HL-60/S4 (cell line): ENCODE measurements at regions not wholly inside any gene's neighbourhood (a gene's known extent, or its start where the extent isn't known, plus 50 kb on each side); places are given as distances from the start of the nearest gene placed in this dataset.

Source experiments
- in situ Hi-C: fragments of 300-500 bp; cut with MboI; formaldehyde crosslinking; loops from 2 replicates; pipeline ENCODE4 v1.14.3; 2022; ENCODE audit warnings: low sequenced_read_pairs

GRCh38 chr10:4506095-4506494, 319.9 kb upstream of the AKR1E2 start:
- in situ Hi-C loops, result no loop called here

- in situ Hi-C loops, result no loop called here
These were observed 321.5 kb upstream of the AKR1E2 start for GRCh38 chr10:4504550-4504949.

GRCh38 chr10:4503076-4503475, 322.9 kb upstream of the AKR1E2 start:
- in situ Hi-C loops, result no loop called here

- in situ Hi-C loops, result no loop called here
These were observed 324.7 kb upstream of the AKR1E2 start for GRCh38 chr10:4501306-4501705.

GRCh38 chr10:4498711-4499251, 327.2 kb upstream of the AKR1E2 start:
- in situ Hi-C loops, result no loop called here

GRCh38 chr10:4494551-4494950, 331.5 kb upstream of the AKR1E2 start:
- in situ Hi-C loops, result no loop called here

GRCh38 chr10:4492202-4492601, 333.8 kb upstream of the AKR1E2 start:
- in situ Hi-C loops, result no loop called here

GRCh38 chr10:4488904-4489303, 337.1 kb upstream of the AKR1E2 start:
- in situ Hi-C loops, result no loop called here

- in situ Hi-C loops, result no loop called here
These were observed 340.4 kb upstream of the AKR1E2 start for GRCh38 chr10:4485636-4486035.

- in situ Hi-C loops, result no loop called here
These were observed 342.2 kb upstream of the AKR1E2 start for GRCh38 chr10:4483811-4484210.

GRCh38 chr10:4482659-4483058, 343.3 kb upstream of the AKR1E2 start:
- in situ Hi-C loops, result no loop called here

- in situ Hi-C loops, result no loop called here
These were observed 344.8 kb upstream of the AKR1E2 start for GRCh38 chr10:4481192-4481591.

GRCh38 chr10:4479342-4479741, 346.7 kb upstream of the AKR1E2 start:
- in situ Hi-C loops, result no loop called here

GRCh38 chr10:4477664-4478063, 348.3 kb upstream of the AKR1E2 start:
- in situ Hi-C loops, result no loop called here

GRCh38 chr10:4475827-4476490, 350.0 kb upstream of the AKR1E2 start:
- in situ Hi-C loops, result no loop called here

GRCh38 chr10:4474829-4475228, 351.2 kb upstream of the AKR1E2 start:
- in situ Hi-C loops, result no loop called here

GRCh38 chr10:4473977-4474376, 352.0 kb upstream of the AKR1E2 start:
- in situ Hi-C loops, result no loop called here

GRCh38 chr10:4472190-4472904, 353.7 kb upstream of the AKR1E2 start:
- in situ Hi-C loops, result no loop called here

- in situ Hi-C loops, result no loop called here
These were observed 355.7 kb upstream of the AKR1E2 start for GRCh38 chr10:4470231-4470835.

- in situ Hi-C loops, result no loop called here
These were observed 358.5 kb upstream of the AKR1E2 start for GRCh38 chr10:4467481-4467880.

GRCh38 chr10:4460267-4460666, 365.7 kb upstream of the AKR1E2 start:
- in situ Hi-C loops, result no loop called here

- in situ Hi-C loops, result no loop called here
These were observed 366.5 kb upstream of the AKR1E2 start for GRCh38 chr10:4459531-4459930.
